GM19395 (cell line): ENCODE measurements at regions not wholly inside any gene's neighbourhood (a gene's known extent, or its start where the extent isn't known, plus 50 kb on each side); places are given as distances from the start of the nearest gene placed in this dataset.

Experiments used
- ATAC-seq: cut with Tn5 transposase; IDR thresholded peaks from one replicate; pipeline ENCODE4 v1.9.1; 2021; ENCODE audit warnings: mild to moderate bottlenecking, moderate library complexity; ENCODE audit not compliant: unreplicated experiment

DNA sequence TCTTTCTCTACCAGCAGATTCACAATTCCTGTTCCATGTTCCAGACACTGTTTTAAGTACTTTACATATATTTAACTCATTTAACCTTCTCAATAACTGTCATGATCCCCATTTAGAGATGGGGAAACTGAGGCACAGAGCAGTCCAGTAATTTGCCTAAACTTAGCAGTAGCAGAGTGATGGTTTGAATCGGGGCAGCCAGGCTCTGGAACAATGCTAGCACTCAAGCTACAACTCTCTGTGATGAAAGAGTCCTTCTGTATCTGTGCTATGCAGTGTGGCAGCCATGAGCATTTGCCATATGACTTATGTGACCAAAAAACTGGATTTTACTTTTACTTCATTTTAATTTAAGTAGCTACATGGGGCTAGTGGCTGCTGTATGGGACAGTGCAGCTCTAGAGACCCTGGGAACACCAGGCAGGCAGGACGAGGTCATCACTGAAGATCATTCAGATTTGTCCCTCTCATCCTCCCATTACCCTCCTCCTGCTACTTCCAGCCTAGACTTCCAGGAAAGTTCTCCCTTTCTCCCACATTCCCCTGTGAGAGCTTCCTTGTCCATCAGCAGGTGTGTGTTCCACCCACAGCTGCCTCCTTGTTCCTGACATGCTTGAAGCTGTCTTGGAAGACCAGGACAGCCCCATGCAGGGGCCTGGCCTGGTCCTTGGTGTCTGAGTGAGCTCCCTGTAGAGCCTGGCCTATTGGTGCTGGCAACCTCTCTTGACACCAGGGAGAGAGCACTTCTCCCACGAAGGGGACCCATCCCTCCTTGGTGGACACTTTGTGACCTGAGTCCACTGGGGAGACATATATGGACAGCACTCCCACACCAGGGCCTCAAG lies 157.0 kb downstream of the MRPL14 start:
- ATAC-seq = no peak

GRCh38 chr6:43969158-43969981 lies 157.9 kb downstream of the MRPL14 start:
- no peak for ATAC-seq

- no peak for ATAC-seq
These were observed 158.9 kb downstream of the MRPL14 start for GRCh38 chr6:43968110-43968965.

DNA sequence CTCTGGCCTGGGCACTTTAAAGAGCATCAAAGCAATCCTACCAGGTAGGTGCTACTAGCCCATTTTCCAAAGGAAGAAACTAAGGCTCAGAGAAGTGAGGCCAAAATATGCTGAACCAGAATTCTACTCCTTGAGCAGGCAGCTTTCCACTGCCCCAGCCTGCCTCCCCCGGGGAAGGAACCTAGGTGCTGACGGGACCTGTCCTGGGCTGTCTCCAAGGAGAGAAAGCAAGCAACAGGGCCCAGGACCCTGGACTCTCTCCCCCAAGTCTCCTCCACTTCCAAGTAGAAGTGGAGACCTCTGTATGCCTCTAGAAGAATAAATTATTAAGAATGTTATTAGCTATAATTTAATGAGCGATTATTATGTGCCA lies 159.5 kb downstream of the MRPL14 start:
- ATAC-seq = no peak

DNA sequence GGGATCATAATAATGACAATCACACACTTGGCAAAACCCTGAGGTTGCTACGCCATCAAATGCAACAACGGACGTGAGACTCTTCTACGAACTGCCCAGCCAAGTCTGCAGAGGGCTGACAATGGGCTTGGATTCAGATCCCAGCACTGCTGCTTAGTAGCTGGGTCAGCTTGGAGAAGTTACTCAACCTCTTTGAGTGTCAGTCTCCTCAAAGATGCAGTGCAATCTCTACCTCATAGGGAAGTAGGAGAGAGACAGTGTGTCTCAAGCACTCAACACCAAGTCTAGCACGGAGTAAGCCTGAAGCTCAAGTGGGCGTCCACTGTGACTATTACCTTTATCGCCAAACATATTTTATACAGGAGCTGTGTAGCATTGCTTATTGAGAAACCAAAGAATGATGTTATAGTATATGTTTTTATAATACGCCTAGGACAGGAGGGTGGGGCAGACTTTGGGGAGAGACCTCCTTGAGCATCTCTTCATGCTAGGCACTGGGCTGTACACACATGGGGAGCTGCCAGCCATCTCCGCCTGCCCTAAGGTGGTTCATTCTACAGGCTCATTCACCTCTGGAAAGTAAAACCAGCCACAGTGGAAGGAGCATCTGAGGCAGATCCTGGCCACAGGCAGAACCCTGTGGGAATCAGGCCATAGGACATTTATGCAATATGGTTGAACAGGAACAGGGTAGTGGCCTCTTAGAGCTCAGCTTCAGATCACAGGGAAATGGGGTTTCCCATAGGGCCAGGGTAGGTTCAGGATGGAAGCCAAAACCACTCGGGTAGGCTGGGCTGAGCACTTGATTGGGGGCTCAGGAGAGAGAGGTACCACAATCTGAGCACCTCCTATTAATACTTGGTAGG lies 160.2 kb downstream of the MRPL14 start:
- no peak for ATAC-seq

- no peak for ATAC-seq
These were observed 160.9 kb downstream of the MRPL14 start for GRCh38 chr6:43966374-43966658.

GRCh38 chr6:43965628-43966373 lies 161.5 kb downstream of the MRPL14 start:
- no peak for ATAC-seq

DNA sequence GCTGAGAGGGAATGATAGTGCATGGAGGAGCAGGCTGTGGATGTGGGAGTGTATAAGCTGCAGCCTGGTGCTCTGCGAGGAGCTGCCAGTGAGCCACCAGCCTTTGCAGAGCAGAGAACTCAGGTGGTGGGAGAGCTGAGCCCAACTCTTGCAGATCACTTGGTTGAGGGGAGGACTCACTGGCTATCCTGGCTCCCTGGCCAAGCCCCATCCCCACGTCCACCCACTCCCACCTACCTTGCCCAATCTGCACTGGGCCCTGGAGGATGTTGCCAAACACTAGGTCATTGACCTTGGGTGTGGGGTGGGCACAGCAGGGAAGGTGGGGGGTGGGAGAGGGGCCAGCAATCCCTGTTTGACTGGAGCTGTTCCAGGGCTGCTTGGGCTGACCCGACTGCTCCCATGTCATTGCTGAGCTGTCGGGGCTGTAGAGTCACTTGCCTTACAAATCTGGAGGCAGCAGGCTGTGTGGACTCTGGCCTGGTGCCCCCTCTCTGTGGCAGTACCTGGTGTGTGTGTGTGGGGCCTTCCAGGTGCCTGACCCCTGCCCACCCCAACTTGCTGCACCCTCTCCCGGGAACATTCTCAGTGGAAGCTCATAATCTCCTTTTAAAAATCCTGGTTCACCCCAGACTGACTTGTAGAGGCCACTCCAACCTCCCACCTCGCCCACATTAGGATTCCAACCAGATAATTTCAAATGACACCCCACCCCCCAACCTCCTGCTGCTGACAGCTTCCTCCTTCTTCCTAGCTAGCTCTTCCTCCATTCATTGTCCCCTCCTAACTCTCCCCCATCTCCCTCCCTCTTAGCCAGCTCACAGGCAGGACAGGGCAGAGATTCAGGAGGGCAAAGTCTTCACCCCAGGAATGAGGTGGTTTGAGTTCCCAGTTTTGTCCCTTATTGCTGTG lies 162.3 kb downstream of the MRPL14 start:
- ATAC-seq = no peak

DNA sequence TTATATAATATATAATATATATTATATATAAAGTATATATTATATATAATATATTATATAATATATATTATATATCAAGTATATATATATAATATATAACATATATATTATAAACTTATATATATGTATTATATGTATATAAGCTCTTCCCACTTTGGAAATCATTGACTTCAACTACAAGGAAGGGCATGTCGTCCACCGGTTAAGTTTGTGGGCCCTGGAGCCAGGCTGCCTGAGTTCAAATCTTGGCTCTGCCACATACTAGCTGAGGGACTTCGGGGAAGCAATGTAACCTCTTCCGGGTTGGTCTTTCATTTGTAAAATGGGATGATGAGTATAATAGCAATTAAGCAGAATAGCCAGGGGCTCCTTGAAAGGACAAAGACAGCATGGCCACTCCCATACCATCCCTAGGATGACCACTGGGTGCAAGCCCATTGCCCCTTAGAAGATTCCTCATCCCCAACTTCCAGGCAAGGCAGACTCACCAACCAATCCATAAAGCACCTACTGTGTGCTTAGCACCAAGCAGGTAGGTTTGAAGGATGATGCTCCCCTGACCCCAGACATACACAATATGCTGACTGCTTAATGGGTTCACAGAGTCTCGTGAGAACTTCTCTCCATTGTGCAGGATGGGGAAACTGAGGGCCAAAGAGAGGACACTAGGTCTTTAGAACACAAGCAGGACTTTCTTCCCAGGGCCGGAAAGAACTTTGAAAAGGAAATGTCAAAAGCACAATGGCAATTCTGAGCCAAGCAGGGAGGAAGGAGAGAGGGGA lies 163.2 kb downstream of the MRPL14 start:
- no peak for ATAC-seq

GRCh38 chr6:43963203-43963602 lies 164.0 kb downstream of the MRPL14 start:
- no peak for ATAC-seq

DNA sequence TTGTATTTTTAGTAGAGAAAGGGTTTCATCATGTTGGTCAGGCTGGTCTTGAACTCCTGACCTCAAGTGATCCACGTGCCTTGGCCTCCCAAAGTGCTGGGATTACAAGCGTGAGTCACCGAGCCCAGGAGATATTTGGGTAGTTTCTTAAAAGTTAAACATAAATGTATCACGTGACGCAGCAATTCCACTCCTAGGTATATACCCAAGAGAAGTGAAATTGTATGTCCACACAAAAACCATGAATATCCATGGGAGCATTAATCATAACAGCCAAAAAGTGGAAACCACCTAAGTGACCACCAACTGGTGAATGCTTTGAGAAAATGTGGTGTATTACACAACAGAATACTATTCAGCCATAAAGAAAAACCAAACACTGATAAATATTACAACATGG lies 164.8 kb downstream of the MRPL14 start:
- ATAC-seq = no peak

- no peak for ATAC-seq
These were observed 170.0 kb downstream of the MRPL14 start for GRCh38 chr6:43957273-43957672.

GRCh38 chr6:43956478-43956877 lies 170.8 kb downstream of the MRPL14 start:
- no peak for ATAC-seq

- no peak for ATAC-seq
These were observed 172.7 kb downstream of the MRPL14 start for GRCh38 chr6:43954311-43955131.

- no peak for ATAC-seq
These were observed 173.4 kb downstream of the MRPL14 start for GRCh38 chr6:43953794-43954310.

- no peak for ATAC-seq
These were observed 174.0 kb downstream of the MRPL14 start for GRCh38 chr6:43953256-43953655.

DNA sequence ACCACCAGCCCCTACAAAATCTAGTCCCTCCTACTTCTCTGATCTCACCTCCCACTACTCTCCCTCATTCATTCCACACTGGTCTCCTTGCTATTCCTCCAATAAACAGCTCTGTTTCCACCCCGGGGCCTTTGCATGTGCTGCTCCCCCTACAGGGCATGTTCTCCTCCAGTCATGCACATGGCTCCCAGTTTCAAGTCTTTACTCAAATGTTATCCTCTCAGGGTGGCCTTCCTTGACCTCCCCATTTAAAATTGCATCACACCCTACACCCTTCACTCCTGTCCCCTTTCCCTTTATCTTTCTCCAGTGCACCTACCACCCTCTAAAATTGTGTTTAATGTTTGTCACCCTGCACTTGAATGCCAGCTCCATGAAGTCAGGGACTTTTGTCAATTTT lies 174.5 kb downstream of the MRPL14 start:
- no peak for ATAC-seq
